Vagina (tissue), 2 donors: ENCODE measurements at regions not wholly inside any gene's neighbourhood (a gene's known extent, or its start where the extent isn't known, plus 50 kb on each side); places are given as distances from the start of the nearest gene placed in this dataset.

Experiments
- DNase-seq, 2 donors: peaks; one replicate each; pipeline ENCODE4 v3.0.0-alpha.2; 2017; ENCODE audit errors: extremely low spot score in 2 of 2
- H3K27ac ChIP-seq: fragments of 200-600 bp; sonication (generic); one replicate; pipeline ENCODE4 v1.5.1; 2019
- H3K27me3 ChIP-seq: fragments of 200-600 bp; sonication (generic); one replicate; pipeline ENCODE4 v1.5.1; 2019
- H3K36me3 ChIP-seq, 2 donors: fragments of 200-600 bp; sonication (generic); one replicate each; pipeline ENCODE4 v1.5.1; 2017 to 2019
- H3K4me1 ChIP-seq: fragments of 200-600 bp; sonication (generic); one replicate; pipeline ENCODE4 v1.5.1; 2019
- H3K4me3 ChIP-seq, 2 donors: fragments of 200-600 bp; sonication (generic); 1 replicate in 1 of 2; 2 replicates in 1 of 2; pipeline ENCODE4 v1.5.1; 2016 to 2019
- H3K9me3 ChIP-seq: fragments of 200-600 bp; sonication (generic); one replicate; pipeline ENCODE4 v1.5.1; 2019
- POLR2A ChIP-seq, 2 donors: fragments of 450-650 bp; IDR thresholded peaks; one replicate each; pipeline ENCODE4 v1.6.1; 2017; ENCODE audit warnings: antibody characterized with exemption in 2 of 2, mild to moderate bottlenecking in 2 of 2, moderate library complexity in 2 of 2
- POLR2AphosphoS5 ChIP-seq, 2 donors: sonication (generic); formaldehyde crosslinking; IDR thresholded peaks; one replicate each; pipeline ENCODE4 v1.9.0; 2017; ENCODE audit warnings: antibody characterized with exemption in 2 of 2, mild to moderate bottlenecking in 2 of 2, low read depth in 1 of 2; ENCODE audit not compliant: insufficient read depth in 1 of 2
- intact Hi-C: fragments of 100-400 bp; cut with DNase I; formaldehyde crosslinking; loops from one replicate; pipeline ENCODE4 v1.15.1; 2023
- TF ChIP-seq, protein P1 (sequence below), 3 experiments: fragments of 450-650 bp in 2 of 3; fragments of 200-600 bp in 1 of 3; sonication (generic) in 1 of 3; IDR thresholded peaks; one replicate each; pipeline ENCODE4 v1.5.1; 2017 to 2019; ENCODE audit warnings: antibody characterized with exemption in 3 of 3, mild to moderate bottlenecking in 2 of 3, moderate library complexity in 2 of 3

DNA sequence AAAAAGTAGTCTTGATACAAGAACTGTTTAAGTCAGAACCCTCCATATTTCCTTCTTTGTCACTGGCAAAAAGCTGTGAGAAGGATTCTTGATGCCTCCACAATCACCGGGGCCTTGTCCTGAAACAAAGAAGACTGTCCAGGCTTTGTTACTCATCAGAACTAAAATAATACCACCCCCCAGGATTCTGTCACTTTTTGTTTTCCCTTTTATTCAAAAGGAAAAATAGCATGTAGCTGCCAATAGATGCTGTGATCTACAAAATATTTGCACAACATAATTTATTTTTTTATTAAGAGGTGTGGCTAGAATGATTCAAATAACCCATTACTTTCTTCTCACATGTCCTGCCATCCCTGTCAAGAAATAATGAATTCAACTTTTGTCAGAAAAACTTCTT is 173.7 kb downstream of the LYPLAL1 start:
- H3K27ac ChIP-seq, result no peak overlapping the region

DNA sequence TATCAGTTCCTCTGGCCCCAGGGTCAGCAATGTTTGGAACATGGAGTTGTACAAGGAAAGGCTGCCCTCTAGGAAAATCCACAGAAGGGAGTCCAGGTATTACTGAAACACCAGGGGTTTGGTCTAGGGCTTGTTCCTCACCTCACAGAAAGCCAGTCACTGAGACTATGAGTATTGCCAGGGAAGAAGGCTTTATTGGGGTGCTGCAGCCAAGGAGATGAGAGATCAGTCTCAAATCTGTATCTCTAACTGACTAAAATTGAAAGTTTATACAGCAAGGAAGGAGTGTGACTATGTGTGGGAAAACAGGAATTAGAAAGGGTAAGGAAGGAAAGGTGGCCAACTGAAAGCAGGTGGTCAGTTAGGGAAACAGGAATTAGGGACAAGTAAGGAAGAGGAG is 172.3 kb downstream of the LYPLAL1 start:
- H3K27ac ChIP-seq, result no peak overlapping the region
- H3K4me3 ChIP-seq, result no peak overlapping the region
- intact Hi-C loops, result no loop called here
- no peaks in the 10 kb centered on the region for H3K27me3 ChIP-seq
- no peak for TF ChIP-seq POLR2A (IDR thresholded peaks at IDR 0.05)
- no peak for TF ChIP-seq POLR2AphosphoS5 (IDR thresholded peaks at IDR 0.05; ENCODE audit: insufficient read depth in 1 of 2, low read depth in 1 of 2)
- TF ChIP-seq, protein P1, sequence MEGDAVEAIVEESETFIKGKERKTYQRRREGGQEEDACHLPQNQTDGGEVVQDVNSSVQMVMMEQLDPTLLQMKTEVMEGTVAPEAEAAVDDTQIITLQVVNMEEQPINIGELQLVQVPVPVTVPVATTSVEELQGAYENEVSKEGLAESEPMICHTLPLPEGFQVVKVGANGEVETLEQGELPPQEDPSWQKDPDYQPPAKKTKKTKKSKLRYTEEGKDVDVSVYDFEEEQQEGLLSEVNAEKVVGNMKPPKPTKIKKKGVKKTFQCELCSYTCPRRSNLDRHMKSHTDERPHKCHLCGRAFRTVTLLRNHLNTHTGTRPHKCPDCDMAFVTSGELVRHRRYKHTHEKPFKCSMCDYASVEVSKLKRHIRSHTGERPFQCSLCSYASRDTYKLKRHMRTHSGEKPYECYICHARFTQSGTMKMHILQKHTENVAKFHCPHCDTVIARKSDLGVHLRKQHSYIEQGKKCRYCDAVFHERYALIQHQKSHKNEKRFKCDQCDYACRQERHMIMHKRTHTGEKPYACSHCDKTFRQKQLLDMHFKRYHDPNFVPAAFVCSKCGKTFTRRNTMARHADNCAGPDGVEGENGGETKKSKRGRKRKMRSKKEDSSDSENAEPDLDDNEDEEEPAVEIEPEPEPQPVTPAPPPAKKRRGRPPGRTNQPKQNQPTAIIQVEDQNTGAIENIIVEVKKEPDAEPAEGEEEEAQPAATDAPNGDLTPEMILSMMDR (IDR thresholded peaks at IDR 0.05), result no peak
- H3K9me3 ChIP-seq, result no peaks in the 10 kb centered on the region
- H3K4me1 ChIP-seq, result peaks cover 22% of the 10 kb centered on the region
- no peaks in the 10 kb centered on the region for H3K36me3 ChIP-seq
- no peak for DNase-seq

More for the DNA sequence above, 173.7 kb downstream of the LYPLAL1 start:
- Histone ChIP-seq H3K27me3 (no peaks in the 10 kb centered on the region), H3K9me3 (no peaks in the 10 kb centered on the region), H3K4me3 (no peak overlapping the region), H3K4me1 (peaks cover 22% of the 10 kb centered on the region), H3K36me3 (no peaks in the 10 kb centered on the region)
- TF ChIP-seq POLR2AphosphoS5 (IDR thresholded peaks at IDR 0.05; ENCODE audit: insufficient read depth in 1 of 2, low read depth in 1 of 2) (no peak), POLR2A (IDR thresholded peaks at IDR 0.05) (no peak)
- TF ChIP-seq, protein P1 (IDR thresholded peaks at IDR 0.05), result no peak
- intact Hi-C loops, result no loop called here
- DNase-seq, result no peak

DNA sequence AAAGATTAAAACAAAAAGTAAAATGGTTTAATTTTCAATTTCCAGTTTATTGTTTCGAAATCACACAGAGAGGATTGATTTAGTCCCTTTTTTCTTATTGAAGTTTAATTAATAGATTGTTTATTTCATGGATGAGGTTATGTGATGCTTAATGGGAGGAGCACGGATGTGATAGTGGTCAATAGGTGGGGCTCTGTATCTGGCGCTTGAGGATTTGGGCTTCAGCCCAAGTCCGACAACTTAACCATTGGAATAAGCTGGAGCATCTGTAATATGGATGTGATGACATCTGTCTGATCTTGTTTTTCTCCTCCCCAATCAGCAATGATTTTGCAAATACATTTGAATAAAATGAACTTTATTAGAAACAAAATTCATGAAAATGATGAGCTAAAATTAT is 169.2 kb downstream of the LYPLAL1 start:
- Histone ChIP-seq H3K36me3 (no peaks in the 10 kb centered on the region), H3K4me3 (no peak overlapping the region), H3K27ac (no peak overlapping the region), H3K9me3 (no peaks in the 10 kb centered on the region), H3K4me1 (peaks cover 4% of the 10 kb centered on the region), H3K27me3 (no peaks in the 10 kb centered on the region)
- intact Hi-C loops, result no loop called here
- TF ChIP-seq POLR2A (IDR thresholded peaks at IDR 0.05) (no peak), POLR2AphosphoS5 (IDR thresholded peaks at IDR 0.05; ENCODE audit: insufficient read depth in 1 of 2, low read depth in 1 of 2) (no peak)
- TF ChIP-seq, protein P1 (IDR thresholded peaks at IDR 0.05), result no peak
- no peak for DNase-seq

DNA sequence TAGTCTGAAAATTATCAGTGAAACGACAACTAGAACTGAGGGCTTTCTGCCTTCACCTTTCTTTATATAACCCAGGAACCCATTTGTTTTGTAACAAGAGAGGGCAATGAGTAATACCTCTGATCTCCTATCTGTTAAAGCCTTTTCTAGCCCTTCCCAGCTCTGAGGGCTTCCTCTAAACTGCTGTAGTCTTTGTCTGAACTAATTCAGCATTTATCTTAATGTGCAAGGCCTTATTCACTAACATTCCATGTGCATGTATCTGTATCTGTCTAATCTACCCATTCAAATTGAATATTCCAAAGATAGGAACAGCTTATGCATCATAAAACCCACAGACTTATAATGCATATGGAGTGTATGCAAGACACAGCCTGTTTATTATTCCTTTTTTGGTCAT is 167.1 kb downstream of the LYPLAL1 start:
- H3K36me3 ChIP-seq, result no peaks in the 10 kb centered on the region
- no peak for DNase-seq
- no peak overlapping the region for H3K27ac ChIP-seq
- H3K4me3 ChIP-seq, result no peak overlapping the region
- H3K4me1 ChIP-seq, result no peaks in the 10 kb centered on the region
- TF ChIP-seq POLR2A (IDR thresholded peaks at IDR 0.05) (no peak), POLR2AphosphoS5 (IDR thresholded peaks at IDR 0.05; ENCODE audit: insufficient read depth in 1 of 2, low read depth in 1 of 2) (no peak)
- TF ChIP-seq, protein P1 (IDR thresholded peaks at IDR 0.05), result no peak
- no peaks in the 10 kb centered on the region for H3K9me3 ChIP-seq
- H3K27me3 ChIP-seq, result no peaks in the 10 kb centered on the region
- intact Hi-C loops, result no loop called here

DNA sequence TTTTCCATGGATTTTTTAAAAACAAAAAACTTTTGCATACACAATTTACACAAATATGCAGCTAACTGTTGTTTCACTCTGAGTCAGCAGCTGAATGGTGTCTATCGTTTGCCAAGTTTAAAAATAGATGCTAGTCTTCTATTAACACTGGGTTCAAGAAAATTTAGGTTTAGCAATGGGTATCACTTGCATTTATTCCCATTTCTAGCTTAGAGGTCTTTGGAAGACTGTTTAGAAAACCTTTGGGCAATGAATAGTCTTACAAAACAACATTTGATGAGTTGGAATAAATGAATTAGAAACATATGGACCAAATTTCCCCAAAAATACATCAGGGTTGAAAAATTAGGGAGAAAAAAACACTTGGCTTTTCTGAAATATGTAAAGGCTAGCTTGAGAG is 165.8 kb downstream of the LYPLAL1 start:
- Histone ChIP-seq H3K4me3 (no peak overlapping the region), H3K9me3 (no peaks in the 10 kb centered on the region), H3K27me3 (no peaks in the 10 kb centered on the region), H3K27ac (no peak overlapping the region), H3K36me3 (no peaks in the 10 kb centered on the region), H3K4me1 (no peaks in the 10 kb centered on the region)
- no peak for DNase-seq
- intact Hi-C loops, result no loop called here
- no peak for TF ChIP-seq POLR2A (IDR thresholded peaks at IDR 0.05)
- TF ChIP-seq, protein P1 (IDR thresholded peaks at IDR 0.05), result no peak
- no peak for TF ChIP-seq POLR2AphosphoS5 (IDR thresholded peaks at IDR 0.05; ENCODE audit: insufficient read depth in 1 of 2, low read depth in 1 of 2)
